Stimulated activated CD8-positive, alpha-beta memory T cell treated with anti-CD3 and anti-CD28 coated beads, Interleukin-4, amount 100 ng/mL, for 24 hours (primary cell): ENCODE measurements at regions not wholly inside any gene's neighbourhood (a gene's known extent, or its start where the extent isn't known, plus 50 kb on each side); places are given as distances from the start of the nearest gene placed in this dataset.

ENCODE experiments used
- DNase-seq: peaks from one replicate; pipeline ENCODE4 v3.0.0-alpha.2; 2020; ENCODE audit warnings: low read depth

DNA sequence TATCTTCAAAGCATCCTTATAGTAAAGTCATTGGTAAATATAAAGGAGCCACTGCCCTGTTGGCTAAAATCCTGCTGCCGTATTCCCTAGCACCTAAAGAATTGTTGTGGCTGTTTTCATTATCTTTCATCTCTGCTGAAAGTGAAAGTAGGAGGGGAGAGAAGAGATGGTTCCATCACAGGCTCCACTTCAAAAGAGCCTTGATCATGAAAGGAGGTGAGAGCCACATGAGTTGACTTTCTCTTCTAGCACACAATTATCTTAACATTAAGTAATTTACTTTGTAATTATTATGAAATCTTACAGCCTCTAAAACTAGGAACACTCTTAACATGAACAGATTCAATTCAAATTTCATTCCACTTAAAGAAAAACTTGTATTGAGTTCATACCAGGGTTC, 1050.9 kb upstream of the LRRTM1 start:
- no peak for DNase-seq

DNA sequence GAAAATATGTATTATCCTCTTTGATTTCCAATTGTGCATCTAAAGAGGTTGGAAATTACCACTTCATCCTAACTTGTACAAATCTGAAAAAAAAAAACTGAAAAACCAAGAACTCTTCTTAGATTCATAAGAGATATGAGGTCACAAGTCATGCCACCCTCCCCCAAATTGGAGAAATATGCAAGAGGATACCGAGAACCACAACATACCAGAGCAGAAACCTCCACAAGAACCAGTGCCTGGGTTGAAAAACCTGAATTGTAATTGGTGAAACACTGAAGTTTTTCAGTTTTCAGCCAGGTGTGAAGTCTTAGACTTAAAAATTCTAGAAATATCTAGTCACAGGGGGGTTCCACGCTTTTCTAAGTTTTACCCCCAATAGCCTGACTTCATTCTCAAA, 1029.5 kb upstream of the LRRTM1 start:
- DNase-seq: no peak

DNA sequence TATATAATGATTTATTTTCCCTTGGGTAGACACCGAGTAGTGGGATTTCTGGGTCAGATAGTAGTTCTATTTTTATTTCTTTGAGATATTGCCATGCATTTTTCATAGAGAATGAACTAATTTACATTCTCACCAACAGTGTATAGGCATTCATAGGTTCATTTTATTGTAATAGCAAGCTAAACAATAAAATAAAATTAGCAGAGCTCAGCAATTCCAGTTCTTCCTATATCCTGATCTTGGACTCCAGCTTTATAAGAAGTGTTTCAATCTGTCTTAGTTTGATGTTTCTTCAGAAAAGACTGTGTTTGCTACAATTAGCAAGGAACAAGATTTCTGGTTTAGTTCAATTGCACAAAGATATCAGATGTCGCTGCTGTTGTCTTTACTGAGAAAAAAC, 1024.4 kb upstream of the LRRTM1 start:
- no peak for DNase-seq

DNA sequence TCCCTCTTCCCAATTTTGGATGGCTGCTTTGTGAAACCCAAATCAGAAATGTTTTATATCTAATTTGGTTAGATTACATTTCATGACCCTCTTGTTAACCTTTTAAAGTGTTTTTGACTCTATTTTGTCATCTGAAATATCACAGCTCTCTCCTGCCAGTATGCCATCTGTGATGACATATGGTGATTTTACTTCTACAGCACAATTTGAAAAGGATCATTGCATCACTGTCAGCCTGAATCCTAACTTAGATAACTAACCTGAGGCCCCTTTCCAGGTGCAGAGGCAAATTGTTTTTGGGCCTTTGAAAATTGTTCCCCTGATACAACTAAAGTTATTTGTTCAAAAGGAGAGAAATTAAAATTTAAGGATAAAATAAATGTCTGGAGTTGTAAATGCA, 1023.4 kb upstream of the LRRTM1 start:
- no peak for DNase-seq

DNA sequence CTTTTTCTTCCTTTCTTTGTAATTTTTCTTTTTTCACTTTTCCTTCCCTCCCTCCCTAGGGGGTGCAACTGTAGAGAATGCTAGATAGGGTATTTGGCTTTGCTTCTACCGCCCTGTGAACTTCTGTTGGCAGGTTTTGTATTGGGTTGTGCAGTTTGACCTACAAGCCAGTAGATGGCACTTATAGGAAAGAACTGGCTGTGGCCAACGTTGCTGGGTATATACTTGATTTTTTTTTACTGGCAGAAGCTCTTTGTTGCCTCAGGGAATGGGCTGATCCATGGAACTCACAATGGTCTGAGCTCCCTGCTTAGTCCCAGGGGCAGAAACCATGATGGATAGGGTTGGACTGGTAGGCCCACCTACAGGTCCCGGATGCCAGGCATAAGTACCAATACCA, 1019.5 kb upstream of the LRRTM1 start:
- DNase-seq: no peak

GRCh38 chr2:81304154-81304830, 999.7 kb upstream of the LRRTM1 start:
- no peak for DNase-seq

DNA sequence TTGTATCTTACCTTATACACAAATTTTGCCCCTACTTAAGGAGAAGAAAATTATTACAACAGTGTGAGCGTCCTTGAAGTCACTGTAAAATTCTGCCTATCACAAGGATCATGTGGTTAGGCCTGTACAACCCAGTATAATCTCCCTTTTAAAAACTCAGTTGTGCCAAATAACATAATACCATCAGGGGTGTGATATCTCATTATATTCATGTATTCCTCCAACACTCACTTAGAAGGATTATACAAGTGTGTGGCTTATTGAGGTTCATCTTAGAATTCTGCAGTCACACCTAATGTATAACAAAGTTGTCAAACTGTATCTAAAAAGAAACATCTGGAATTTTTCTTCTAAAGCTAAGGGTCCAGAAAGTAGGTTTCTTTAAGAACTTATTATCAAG, 998.8 kb upstream of the LRRTM1 start:
- DNase-seq: no peak

DNA sequence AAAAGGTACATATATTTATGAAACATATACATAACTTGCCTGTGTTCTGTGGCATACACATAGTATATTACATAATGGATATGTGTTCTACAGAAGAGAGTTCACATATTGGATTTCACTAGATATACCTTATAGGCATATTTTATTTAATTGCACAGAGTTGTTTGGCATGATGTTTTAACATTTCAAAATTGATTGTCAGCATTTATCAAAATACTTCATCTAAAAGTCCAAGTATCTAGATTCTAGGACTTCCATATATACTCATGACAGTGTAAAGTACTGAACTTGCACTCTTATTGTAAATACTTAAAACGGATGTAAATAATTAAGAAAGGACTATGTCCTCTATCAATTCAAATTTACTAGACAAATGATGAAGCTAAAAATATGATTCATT, 995.3 kb upstream of the LRRTM1 start:
- no peak for DNase-seq

GRCh38 chr2:81290846-81291245, 986.3 kb upstream of the LRRTM1 start:
- DNase-seq: no peak

- DNase-seq: no peak
Observed at GRCh38 chr2:81283081-81283480, 978.5 kb upstream of the LRRTM1 start.

- no peak for DNase-seq
Observed at GRCh38 chr2:81282151-81282769, 977.7 kb upstream of the LRRTM1 start.

DNA sequence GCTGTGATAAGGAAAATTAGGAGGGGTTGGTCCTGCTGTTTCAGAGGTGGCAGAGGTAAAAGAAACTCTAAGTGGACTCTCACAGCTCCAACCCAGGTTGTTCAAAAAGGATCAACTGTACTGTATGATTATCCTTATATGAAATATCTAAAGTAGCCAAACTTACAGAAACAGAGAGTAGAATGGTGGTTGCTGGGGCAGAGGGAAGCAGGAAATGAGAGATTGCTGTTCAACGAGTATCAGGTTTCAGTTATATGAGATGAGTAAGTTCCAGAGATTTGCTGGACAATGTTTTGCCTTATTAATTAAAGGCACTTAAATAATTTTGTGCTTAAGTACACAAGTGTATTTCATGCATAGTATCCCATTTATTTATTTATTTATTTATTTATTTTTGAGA, 972.0 kb upstream of the LRRTM1 start:
- DNase-seq: no peak

GRCh38 chr2:81266106-81266505, 961.6 kb upstream of the LRRTM1 start:
- DNase-seq: no peak

- no peak for DNase-seq
Observed at GRCh38 chr2:81263989-81264388, 959.4 kb upstream of the LRRTM1 start.

DNA sequence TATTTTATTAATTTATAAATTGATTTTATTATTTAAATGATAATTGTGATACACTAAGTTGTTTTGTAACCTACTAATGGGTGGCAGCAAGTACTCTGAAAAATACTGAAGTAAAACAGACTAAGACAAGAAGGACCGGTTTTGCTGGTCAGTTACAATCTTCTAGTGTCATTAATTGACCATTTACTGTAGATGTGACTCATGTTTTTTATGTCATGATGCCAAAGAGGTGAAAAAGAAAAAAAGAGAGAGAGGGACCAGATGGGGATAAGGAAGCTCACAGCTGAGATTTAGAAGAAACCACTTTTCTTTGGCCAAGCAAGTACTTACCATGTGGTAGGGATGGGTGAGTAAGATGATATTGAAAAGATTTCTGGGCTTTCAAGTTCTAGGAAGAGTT, 955.8 kb upstream of the LRRTM1 start:
- no peak for DNase-seq

DNA sequence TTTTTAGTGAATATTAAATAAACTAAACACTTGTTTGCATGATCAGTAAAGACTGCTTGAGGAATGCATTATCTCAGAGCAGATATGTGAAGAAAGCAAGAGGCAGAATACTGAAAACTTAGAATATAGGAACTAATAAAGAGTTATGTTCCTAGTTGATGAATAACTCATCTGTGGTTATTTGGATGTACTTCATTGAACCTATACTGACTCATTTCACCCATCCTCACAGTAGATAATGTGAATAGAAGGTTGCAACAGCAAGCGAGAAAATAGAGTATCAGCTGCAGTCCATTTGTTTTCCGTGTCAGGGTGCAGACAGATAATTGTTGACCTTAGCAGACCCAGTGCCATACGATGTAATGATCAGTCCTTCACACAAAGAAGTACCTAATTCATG, 945.7 kb upstream of the LRRTM1 start:
- no peak for DNase-seq

DNA sequence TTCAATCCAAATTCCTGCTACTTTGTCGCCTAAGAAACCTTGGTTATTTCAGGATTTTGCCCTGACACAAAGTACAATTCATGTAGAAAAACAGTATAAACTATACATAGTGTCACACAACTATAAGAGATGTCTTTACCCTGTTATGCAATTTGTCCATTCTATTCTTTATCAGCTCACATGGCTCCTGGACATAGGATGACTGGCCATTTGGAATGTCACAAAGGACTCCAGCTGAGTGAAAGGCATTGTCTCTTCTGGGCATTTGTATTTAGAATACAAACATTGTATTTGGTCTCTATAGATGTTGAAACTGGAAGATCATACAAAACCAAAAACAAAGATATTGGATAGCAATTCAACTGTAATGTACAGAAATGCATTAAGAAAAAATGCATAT, 944.6 kb upstream of the LRRTM1 start:
- DNase-seq: no peak

- DNase-seq: no peak
Observed at GRCh38 chr2:81247648-81248047, 943.1 kb upstream of the LRRTM1 start.

DNA sequence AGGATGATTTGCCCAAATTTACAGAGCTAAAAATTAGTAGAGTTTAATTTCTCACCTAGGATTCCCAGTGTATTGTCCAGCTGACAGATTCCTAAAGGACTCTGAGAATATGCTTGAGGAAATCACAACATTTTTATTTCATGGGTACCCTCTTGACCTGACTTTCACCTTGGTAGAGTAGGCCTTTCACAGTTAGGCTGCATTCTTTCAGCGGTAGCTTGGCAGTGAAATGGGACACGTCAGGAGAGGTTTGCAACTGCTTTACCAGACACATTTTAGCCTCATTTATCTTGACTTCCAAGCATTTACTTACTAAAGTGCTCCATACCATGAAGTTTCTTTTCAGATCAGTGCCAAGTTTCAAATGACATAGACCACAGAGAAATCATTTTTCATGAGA, 937.9 kb upstream of the LRRTM1 start:
- DNase-seq: no peak

GRCh38 chr2:81238462-81238861, 933.9 kb upstream of the LRRTM1 start:
- DNase-seq: no peak

DNA sequence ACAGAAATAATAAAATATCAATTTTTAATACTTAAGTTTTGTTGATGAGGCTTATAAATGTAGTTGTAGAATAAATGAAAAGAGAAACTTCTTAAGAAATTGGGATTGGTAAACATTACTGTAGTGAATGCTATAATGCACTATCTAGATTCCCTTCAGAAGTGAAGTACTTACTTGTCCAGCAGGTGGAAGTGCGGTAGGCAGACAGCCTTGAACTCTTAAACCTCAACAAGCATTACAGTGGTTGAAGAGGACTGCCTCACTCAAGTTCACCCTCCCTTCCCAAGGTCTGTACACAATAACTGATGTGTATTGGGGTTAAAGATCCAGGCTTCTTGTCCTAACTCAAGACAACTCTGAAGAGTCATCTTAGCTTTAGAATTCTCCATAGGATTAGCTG, 931.0 kb upstream of the LRRTM1 start:
- no peak for DNase-seq

DNA sequence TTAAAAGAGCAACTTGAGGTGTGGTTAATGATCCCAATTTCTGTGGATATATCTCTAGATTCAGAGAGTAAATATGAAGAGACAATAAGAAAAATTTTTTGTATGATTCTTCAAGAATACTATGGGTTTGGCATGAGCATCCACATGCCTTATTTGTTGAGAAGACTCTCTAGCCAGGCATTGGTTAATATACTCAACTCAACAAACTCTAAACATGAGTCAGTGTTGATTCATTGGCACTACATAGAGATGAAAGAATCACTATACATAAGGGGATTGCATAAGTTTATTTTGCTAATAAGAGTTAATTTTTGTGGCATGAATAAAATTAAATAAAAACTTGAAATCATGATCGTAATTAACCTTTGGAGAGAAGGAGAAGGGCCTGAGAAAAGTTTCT, 930.2 kb upstream of the LRRTM1 start:
- no peak for DNase-seq

DNA sequence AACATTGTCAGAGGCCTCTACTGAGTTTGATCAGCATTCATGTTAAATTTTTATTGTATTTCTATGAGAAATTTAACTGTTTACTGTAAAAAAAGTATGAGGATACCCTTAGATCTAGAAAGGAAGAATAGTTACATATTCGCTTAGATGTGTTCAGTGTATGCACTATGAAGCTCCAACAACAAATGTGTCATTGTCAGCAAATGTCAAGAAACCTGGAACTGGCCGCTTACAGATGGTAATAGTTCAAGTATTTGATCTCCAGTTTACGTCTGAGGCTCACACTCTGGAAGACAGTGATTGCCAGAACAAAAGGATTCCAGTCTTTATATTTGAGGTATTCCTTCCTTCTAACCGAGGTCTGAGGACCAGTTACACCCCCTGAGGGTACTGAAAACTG, 921.2 kb upstream of the LRRTM1 start:
- DNase-seq: no peak

GRCh38 chr2:81213598-81213997, 909.0 kb upstream of the LRRTM1 start:
- no peak for DNase-seq
